Brain microvascular endothelial cell (primary cell): ENCODE measurements at regions not wholly inside any gene's neighbourhood (a gene's known extent, or its start where the extent isn't known, plus 50 kb on each side); places are given as distances from the start of the nearest gene placed in this dataset.

Experiments
- DNase-seq: peaks from one replicate; pipeline ENCODE4 v3.0.0-alpha.2; 2020
- H3K27ac ChIP-seq: fragments of 250-450 bp; sonication (Bioruptor Pico); 2 replicates; pipeline ENCODE4 v1.5.1; 2020; ENCODE audit warnings: mild to moderate bottlenecking, moderate library complexity
- H3K27me3 ChIP-seq: fragments of 250-450 bp; sonication (Bioruptor Pico); replicated peaks from 2 replicates; pipeline ENCODE4 v1.5.1; 2020; ENCODE audit warnings: mild to moderate bottlenecking
- H3K36me3 ChIP-seq: fragments of 250-450 bp; sonication (Bioruptor Pico); replicated peaks from 2 replicates; pipeline ENCODE4 v1.5.1; 2020; ENCODE audit warnings: mild to moderate bottlenecking
- H3K4me3 ChIP-seq: 2 replicates; pipeline ENCODE4 v1.5.1; 2011; ENCODE audit warnings: low read depth, mild to moderate bottlenecking, control low read depth, low read length, moderate library complexity
- in situ Hi-C: cut with HindIII; loops from 2 replicates; pipeline ENCODE4 v1.10.0; 2017; ENCODE audit warnings: low sequenced_read_pairs, low pct_ligation_motif_present
- TF ChIP-seq, protein P1 (sequence below): IDR thresholded peaks from 2 replicates; pipeline ENCODE4 v1.5.1; 2011; ENCODE audit warnings: low read depth, mild to moderate bottlenecking, moderate library complexity, low read length, control low read depth, inconsistent platforms; ENCODE audit errors: missing control alignments

DNA sequence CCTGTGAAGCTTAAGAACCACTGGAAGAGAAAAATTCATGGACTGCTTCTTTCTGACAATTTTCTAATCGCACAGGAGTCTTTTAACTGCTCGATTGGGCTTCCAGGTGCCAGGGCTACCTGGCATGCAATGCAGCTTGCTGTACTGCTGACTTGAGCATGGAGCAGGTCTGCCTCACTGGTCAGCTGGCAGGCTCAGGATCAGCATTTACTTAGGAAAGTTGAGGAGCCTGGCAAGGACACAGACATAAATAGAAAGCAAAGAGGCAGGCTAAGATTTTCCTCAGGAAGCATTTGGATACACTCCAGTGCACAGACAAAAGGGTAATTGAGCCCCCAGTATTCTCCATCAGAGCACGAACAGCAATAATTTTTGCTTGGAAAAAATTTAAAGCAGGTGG lies 163.5 kb downstream of the CSNK2A3 start:
- Histone ChIP-seq H3K36me3 (no peaks in the 10 kb centered on the region), H3K4me3 (no peak overlapping the region), H3K27ac (no peak overlapping the region), H3K27me3 (no peaks in the 10 kb centered on the region)
- TF ChIP-seq, protein P1, sequence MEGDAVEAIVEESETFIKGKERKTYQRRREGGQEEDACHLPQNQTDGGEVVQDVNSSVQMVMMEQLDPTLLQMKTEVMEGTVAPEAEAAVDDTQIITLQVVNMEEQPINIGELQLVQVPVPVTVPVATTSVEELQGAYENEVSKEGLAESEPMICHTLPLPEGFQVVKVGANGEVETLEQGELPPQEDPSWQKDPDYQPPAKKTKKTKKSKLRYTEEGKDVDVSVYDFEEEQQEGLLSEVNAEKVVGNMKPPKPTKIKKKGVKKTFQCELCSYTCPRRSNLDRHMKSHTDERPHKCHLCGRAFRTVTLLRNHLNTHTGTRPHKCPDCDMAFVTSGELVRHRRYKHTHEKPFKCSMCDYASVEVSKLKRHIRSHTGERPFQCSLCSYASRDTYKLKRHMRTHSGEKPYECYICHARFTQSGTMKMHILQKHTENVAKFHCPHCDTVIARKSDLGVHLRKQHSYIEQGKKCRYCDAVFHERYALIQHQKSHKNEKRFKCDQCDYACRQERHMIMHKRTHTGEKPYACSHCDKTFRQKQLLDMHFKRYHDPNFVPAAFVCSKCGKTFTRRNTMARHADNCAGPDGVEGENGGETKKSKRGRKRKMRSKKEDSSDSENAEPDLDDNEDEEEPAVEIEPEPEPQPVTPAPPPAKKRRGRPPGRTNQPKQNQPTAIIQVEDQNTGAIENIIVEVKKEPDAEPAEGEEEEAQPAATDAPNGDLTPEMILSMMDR: no peak
- DNase-seq: no peak
- in situ Hi-C loops: no loop called here

DNA sequence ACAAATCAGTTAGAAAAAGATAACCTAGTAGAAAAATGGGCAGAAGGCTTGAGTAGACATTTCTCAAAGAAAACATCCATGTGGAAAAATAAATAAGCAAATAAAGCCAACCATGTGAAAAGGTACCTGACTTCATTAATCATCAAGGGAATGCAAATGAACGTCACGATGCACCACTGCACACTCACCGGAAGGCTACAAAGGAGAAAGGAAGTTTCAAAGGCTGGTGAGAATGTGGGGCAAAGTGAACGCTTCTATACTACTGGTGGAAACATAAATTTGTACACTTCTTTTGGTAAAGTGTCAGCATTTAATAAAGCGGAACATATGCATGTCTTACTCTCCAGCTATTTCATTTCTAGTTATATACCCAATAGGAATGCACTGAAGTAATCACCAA lies 166.8 kb downstream of the CSNK2A3 start:
- Histone ChIP-seq H3K36me3 (no peaks in the 10 kb centered on the region), H3K4me3 (no peak overlapping the region), H3K27ac (no peak overlapping the region), H3K27me3 (no peaks in the 10 kb centered on the region)
- in situ Hi-C loops: no loop called here
- DNase-seq: no peak
- TF ChIP-seq, protein P1: no peak

DNA sequence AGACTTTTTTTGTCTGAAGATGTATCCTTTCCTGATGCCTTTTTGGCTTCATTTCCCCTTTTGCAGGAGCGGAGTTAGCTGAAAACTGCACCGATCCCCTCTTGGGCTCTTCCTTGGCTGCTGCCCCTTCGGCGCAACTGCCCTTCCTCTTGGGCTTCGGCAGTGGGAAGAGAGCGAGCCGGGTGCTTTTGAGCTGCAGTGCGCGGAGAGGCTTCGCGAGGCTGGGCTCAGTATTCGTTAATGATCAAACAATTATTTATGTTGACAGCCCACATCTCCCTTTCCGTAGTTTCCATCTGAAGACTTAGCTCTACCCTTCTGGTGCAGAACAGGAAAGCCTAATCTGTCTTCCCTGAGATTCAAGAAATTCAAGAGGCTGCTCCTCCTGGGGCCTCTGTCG lies 170.8 kb downstream of the CSNK2A3 start:
- Histone ChIP-seq H3K27me3 (no peaks in the 10 kb centered on the region), H3K4me3 (no peak overlapping the region), H3K36me3 (no peaks in the 10 kb centered on the region), H3K27ac (no peak overlapping the region)
- TF ChIP-seq, protein P1: no peak
- in situ Hi-C loops: no loop called here
- DNase-seq: no peak

DNA sequence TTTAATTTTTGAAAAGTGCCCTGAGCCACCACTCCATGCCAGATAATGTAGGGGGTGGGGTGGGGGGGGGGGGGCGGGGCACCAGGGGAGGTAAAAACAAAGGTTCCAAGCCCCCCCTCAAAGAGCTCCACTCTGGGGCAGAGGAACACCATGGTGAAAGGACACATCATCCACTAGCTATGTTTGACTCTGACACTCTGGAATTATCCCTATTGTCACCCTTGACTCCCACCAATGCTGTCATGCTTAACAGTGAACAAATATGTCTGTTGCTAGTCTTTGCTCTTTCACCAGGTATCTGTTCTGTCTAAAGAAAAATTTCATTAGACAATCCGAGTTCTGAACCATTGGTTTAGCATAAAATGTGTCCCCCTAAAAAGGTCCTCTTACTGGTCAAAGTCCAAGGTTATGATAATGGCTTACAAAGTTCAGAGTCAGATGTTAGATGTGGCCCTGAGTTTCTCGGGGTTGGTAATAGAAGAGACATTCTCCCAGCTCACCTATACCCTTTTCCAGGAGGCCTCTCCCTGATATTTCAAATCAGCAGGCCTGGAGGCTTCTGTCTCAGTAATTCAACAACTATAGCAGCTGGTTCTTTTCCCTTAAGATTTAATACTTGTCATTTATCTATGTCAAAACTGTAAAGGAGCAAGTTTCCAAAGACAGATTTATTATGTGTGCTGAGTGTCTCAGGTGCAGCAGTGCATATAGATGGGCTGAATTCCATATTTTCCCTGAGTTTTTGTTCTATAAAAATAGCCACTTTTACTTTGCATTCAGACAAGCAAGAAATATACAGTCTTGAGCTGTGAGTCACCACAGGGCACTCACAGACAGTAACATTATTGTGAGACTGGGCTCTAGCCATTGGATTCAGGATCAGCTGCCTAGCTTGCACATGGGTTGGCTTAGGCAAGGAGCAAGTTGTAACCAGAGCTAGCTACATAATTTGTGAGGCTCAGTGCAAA lies 174.1 kb downstream of the CSNK2A3 start:
- H3K27ac ChIP-seq: peak overlapping the region; percentile 9
- DNase-seq: peak; percentile 85
- H3K4me3 ChIP-seq: no peak overlapping the region
- TF ChIP-seq, protein P1: no peak
- in situ Hi-C loops: no loop called here
- no peaks in the 10 kb centered on the region for H3K27me3 ChIP-seq
- H3K36me3 ChIP-seq: no peaks in the 10 kb centered on the region

DNA sequence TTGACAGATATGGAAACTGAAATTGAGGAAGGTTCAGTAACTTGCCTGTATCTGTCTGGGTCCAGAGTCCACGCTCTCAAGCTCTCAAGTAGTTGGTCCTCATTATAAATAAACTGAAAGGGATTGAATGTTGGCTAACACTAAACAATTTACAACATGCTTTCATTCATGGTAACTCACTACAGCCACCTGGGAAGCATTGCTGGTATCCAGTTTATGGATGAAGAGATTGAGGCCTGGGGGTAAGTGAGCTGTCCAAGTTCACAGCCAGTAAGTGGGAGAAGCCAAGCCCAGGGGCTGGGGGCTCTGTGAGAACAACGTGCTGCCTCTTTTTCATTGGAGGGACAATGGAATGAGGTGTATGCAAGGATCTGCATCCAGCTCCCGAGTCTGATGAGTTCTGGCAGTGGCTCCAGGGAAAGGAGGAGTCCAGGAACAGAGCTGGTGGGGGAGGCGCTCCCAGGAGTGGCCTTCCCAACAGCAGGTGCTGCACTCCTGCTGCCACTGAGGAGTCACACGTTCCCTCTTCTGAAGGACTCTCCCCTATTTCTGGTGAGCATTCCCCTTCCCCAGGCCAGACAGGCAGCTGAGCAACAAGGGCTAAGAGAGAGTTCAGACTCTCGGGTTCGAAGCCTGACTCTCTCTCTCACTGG lies 175.8 kb downstream of the CSNK2A3 start:
- Histone ChIP-seq H3K4me3 (no peak overlapping the region), H3K36me3 (no peaks in the 10 kb centered on the region), H3K27me3 (no peaks in the 10 kb centered on the region), H3K27ac (no peak overlapping the region)
- TF ChIP-seq, protein P1: no peak
- in situ Hi-C loops: no loop called here
- DNase-seq: no peak
